Chondrocyte (in vitro differentiated cells): ENCODE measurements at regions not wholly inside any gene's neighbourhood (a gene's known extent, or its start where the extent isn't known, plus 50 kb on each side); places are given as distances from the start of the nearest gene placed in this dataset.
"Not testable (repeated sequence)": the region's sequence is repeated elsewhere in the genome, so short reads cannot be mapped to it uniquely, and the experiment has no call there.

ENCODE experiments used
- DNase-seq: peaks from one replicate; pipeline ENCODE4 v3.0.0; 2021; ENCODE audit warnings: mixed read lengths, low spot score
- H3K27ac Mint-ChIP-seq: one replicate; pipeline ENCODE4 v1.8.0; 2021; ENCODE audit warnings: mild to moderate bottlenecking, moderate library complexity, mixed read lengths; ENCODE audit not compliant: unreplicated experiment
- H3K27me3 Mint-ChIP-seq: 2 replicates; pipeline ENCODE4 v1.8.0; 2021; ENCODE audit warnings: low read depth, mixed read lengths
- H3K36me3 Mint-ChIP-seq: 2 replicates; pipeline ENCODE4 v1.8.0; 2021; ENCODE audit warnings: low read depth, mixed read lengths
- H3K4me1 Mint-ChIP-seq: 2 replicates; pipeline ENCODE4 v1.8.0; 2021; ENCODE audit warnings: low read depth, mild to moderate bottlenecking, mixed read lengths
- H3K4me3 Mint-ChIP-seq: one replicate; pipeline ENCODE4 v1.8.0; 2021; ENCODE audit warnings: mild to moderate bottlenecking, moderate library complexity, mixed read lengths; ENCODE audit not compliant: unreplicated experiment
- H3K9me3 Mint-ChIP-seq: 2 replicates; pipeline ENCODE4 v1.8.0; 2021; ENCODE audit warnings: low read depth, mixed read lengths
- TF ChIP-seq, protein P1 (sequence below): fragments of 200-600 bp; sonication (generic); IDR thresholded peaks from 2 replicates; pipeline ENCODE4 v1.5.0; 2021; ENCODE audit warnings: antibody characterized with exemption, mild to moderate bottlenecking, moderate library complexity

DNA sequence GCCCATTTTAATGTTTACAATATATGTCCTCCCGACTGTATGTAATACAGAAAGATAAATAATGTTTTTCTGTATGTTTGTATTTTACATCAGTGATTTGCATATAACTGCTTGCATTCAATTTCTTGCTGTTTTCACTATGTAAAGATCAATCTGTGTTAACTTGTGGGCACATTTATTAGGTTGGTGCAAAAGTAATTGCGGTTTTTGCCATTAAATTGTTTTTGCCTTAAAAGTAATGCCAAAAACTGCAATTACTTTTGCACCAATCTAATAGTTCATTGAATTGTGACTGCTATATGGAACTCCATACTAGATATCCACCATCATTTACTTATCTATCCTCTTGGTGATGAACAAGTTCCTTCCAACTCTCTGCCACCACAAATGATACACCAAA lies 73.9 kb upstream of the SRD5A3 start:
- DNase-seq, result no peak
- H3K4me1 Mint-ChIP-seq, result no peaks in the 10 kb centered on the region
- no peaks in the 10 kb centered on the region for H3K36me3 Mint-ChIP-seq
- H3K27me3 Mint-ChIP-seq, result peaks cover 49% of the 10 kb centered on the region
- H3K4me3 Mint-ChIP-seq, result no peak overlapping the region
- H3K27ac Mint-ChIP-seq, result no peak overlapping the region
- TF ChIP-seq, protein P1, sequence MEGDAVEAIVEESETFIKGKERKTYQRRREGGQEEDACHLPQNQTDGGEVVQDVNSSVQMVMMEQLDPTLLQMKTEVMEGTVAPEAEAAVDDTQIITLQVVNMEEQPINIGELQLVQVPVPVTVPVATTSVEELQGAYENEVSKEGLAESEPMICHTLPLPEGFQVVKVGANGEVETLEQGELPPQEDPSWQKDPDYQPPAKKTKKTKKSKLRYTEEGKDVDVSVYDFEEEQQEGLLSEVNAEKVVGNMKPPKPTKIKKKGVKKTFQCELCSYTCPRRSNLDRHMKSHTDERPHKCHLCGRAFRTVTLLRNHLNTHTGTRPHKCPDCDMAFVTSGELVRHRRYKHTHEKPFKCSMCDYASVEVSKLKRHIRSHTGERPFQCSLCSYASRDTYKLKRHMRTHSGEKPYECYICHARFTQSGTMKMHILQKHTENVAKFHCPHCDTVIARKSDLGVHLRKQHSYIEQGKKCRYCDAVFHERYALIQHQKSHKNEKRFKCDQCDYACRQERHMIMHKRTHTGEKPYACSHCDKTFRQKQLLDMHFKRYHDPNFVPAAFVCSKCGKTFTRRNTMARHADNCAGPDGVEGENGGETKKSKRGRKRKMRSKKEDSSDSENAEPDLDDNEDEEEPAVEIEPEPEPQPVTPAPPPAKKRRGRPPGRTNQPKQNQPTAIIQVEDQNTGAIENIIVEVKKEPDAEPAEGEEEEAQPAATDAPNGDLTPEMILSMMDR, result no peak
- H3K9me3 Mint-ChIP-seq, result no peaks in the 10 kb centered on the region

DNA sequence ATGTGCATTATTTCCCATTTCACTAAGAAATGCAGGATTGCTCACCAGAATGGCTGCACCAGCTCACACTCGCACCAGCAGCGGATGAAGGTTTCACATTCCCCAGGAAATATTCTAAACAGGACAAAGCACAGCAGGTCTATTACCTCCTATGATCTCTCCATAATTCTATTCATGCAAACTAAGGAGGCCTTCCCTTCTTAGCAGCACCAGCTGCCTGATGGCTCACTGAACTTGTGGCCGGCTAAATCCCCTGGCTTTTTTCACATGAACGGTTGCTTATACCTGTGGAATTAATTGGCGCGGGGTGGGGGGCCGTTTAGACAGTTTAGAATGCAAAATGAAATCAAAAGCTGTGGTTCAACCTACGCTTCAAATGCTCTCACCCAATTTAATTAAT lies 73.5 kb upstream of the SRD5A3 start:
- H3K9me3 Mint-ChIP-seq, result no peaks in the 10 kb centered on the region
- TF ChIP-seq, protein P1, result no peak
- H3K36me3 Mint-ChIP-seq, result no peaks in the 10 kb centered on the region
- H3K4me1 Mint-ChIP-seq, result no peaks in the 10 kb centered on the region
- no peak overlapping the region for H3K4me3 Mint-ChIP-seq
- peaks cover 45% of the 10 kb centered on the region for H3K27me3 Mint-ChIP-seq
- no peak overlapping the region for H3K27ac Mint-ChIP-seq
- DNase-seq, result no peak

DNA sequence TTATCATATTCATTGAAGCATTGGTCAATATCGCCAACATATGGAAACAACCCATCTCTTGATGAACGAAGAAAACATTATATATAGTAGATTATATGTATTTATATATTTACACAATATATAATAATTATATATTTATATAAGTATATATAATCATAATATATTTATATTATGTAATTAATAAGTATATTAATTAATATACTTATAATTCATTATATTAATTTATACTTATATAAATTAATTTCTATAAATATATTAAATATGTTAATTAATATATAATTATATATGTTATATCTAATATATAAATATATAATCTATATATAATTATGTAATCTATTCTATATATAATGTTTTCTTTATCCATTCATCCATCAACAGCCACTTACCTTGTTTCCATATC lies 69.0 kb upstream of the SRD5A3 start:
- DNase-seq, result no peak
- Mint-ChIP-seq H3K27me3 (peaks cover 56% of the 10 kb centered on the region), H3K4me1 (no peaks in the 10 kb centered on the region), H3K4me3 (no peak overlapping the region), H3K9me3 (peaks cover 15% of the 10 kb centered on the region), H3K36me3 (peaks cover 1% of the 10 kb centered on the region), H3K27ac (no peak overlapping the region)
- TF ChIP-seq, protein P1, result no peak

DNA sequence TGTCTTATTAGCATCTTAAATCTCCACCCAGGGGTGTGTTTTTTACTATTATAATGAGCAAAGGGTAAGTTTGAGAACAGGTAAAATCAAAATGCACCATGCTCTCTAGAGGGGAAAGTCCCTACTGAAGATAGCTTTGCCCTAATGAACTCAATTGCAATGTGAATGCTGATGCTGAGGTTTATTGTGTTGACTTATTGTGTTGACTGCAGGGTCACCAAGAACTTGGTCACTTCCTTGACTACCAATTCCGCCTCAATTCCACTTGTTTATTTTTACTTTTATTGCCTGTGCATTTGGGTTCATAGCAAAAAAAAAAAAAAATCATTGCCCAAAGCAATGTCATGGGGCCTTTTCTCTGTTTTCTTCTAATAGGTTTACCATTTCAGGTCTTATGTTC lies 67.7 kb upstream of the SRD5A3 start:
- no peaks in the 10 kb centered on the region for H3K4me1 Mint-ChIP-seq
- peaks cover 60% of the 10 kb centered on the region for H3K27me3 Mint-ChIP-seq
- H3K36me3 Mint-ChIP-seq, result peaks cover 8% of the 10 kb centered on the region
- peaks cover 25% of the 10 kb centered on the region for H3K9me3 Mint-ChIP-seq
- TF ChIP-seq, protein P1, result no peak
- H3K4me3 Mint-ChIP-seq, result no peak overlapping the region
- no peak for DNase-seq
- no peak overlapping the region for H3K27ac Mint-ChIP-seq

DNA sequence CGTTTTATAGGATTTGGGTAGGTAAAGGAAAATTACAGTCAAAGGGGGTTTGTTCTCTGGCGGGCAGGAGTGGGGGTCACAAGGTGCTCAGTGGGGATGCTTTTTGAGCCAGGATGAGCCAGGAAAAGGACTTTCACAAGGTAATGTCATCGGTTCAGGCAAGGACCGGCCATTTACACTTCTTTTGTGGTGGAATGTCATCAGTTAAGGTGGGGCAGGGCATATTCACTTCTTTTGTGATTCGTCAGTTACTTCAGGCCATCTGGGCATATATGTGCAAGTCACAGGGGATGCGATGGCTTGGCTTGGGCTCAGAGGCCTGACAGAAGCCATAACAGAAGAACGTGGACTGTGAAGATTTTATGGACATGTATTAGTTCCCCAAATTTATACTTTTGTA lies 65.6 kb upstream of the SRD5A3 start:
- DNase-seq, H3K4me3 Mint-ChIP-seq, H3K27ac Mint-ChIP-seq, H3K4me1 Mint-ChIP-seq: not testable (repeated sequence)
- H3K36me3 Mint-ChIP-seq, result peaks cover 12% of the 10 kb centered on the region
- peaks cover 40% of the 10 kb centered on the region for H3K27me3 Mint-ChIP-seq
- H3K9me3 Mint-ChIP-seq, result peaks cover 38% of the 10 kb centered on the region

DNA sequence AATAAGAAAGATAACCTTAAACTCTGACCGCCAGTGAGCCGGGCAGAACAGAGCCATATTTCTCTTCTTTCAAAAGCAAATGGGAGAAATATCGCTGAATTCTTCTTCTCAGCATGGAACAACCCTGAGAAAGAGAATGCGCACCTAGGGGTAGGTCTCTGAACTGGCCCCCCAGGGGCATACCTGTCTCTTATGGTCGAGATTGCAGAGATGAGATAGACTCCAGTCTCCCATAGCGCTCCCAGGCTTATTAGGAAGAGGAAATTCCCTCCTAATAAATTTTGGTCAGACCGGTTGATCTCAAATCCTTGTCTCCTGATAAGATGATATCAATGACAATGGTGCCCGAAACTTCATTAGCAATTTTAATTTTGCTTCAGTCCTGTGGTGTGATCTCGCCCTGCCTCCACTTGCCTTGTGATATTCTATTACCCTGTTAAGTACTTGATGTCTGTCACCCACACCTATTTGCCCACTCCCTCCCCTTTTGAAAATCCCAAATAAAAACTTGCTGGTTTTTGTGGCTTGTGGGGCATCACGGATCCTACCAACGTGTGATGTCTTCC lies 64.8 kb upstream of the SRD5A3 start:
- H3K36me3 Mint-ChIP-seq, result peaks cover 12% of the 10 kb centered on the region
- H3K27ac Mint-ChIP-seq, H3K4me1 Mint-ChIP-seq, DNase-seq, H3K4me3 Mint-ChIP-seq: not testable (repeated sequence)
- H3K9me3 Mint-ChIP-seq, result peaks cover 41% of the 10 kb centered on the region
- H3K27me3 Mint-ChIP-seq, result peaks cover 39% of the 10 kb centered on the region
